Mesenchymal stem cell (in vitro differentiated cells and primary cell): ENCODE measurements at regions not wholly inside any gene's neighbourhood (a gene's known extent, or its start where the extent isn't known, plus 50 kb on each side); places are given as distances from the start of the nearest gene placed in this dataset.

Experiments used
- DNase-seq: peaks from one replicate; pipeline ENCODE4 v3.0.0-alpha.2; 2013
- H2AFZ ChIP-seq: one replicate; pipeline ENCODE4 v1.6.1; 2013; ENCODE audit warnings: low read depth, mild to moderate bottlenecking, control low read depth, inconsistent platforms, low read length, moderate library complexity
- H2AK5ac ChIP-seq: 2 replicates; pipeline ENCODE4 v1.6.1; 2013; ENCODE audit warnings: low read length, moderate library complexity, mild to moderate bottlenecking, inconsistent platforms; ENCODE audit not compliant: severe bottlenecking
- H2BK120ac ChIP-seq: one replicate; pipeline ENCODE4 v1.6.1; 2013; ENCODE audit warnings: low read depth, mild to moderate bottlenecking, inconsistent platforms, low read length, moderate library complexity
- H2BK12ac ChIP-seq, 2 experiments: one replicate each; pipeline ENCODE4 v1.6.1; 2013; ENCODE audit warnings: inconsistent platforms in 2 of 2, low read length in 2 of 2, mild to moderate bottlenecking in 2 of 2, moderate library complexity in 2 of 2, control low read depth in 1 of 2
- H2BK15ac ChIP-seq: one replicate; pipeline ENCODE4 v1.6.1; 2013; ENCODE audit warnings: mild to moderate bottlenecking, low read depth, inconsistent platforms; ENCODE audit not compliant: poor library complexity, severe bottlenecking
- H2BK5ac ChIP-seq: 2 replicates; pipeline ENCODE4 v1.6.1; 2013; ENCODE audit warnings: low read depth, mild to moderate bottlenecking, low read length, control low read depth, inconsistent platforms; ENCODE audit not compliant: poor library complexity, severe bottlenecking
- H3K14ac ChIP-seq, 2 experiments: one replicate each; pipeline ENCODE4 v1.6.1; 2013; ENCODE audit warnings: inconsistent platforms in 2 of 2, low read length in 2 of 2, control low read depth in 1 of 2, mild to moderate bottlenecking in 1 of 2, moderate library complexity in 1 of 2
- H3K18ac ChIP-seq, 2 experiments: one replicate each; pipeline ENCODE4 v1.6.1; 2013; ENCODE audit warnings: inconsistent platforms in 2 of 2, low read length in 2 of 2, control low read depth in 1 of 2, low read depth in 1 of 2, mild to moderate bottlenecking in 1 of 2
- H3K23ac ChIP-seq, 2 experiments: one replicate each; pipeline ENCODE4 v1.6.1; 2013; ENCODE audit warnings: inconsistent platforms in 2 of 2, low read length in 2 of 2, mild to moderate bottlenecking in 2 of 2, moderate library complexity in 2 of 2, control low read depth in 1 of 2
- H3K27ac ChIP-seq: 2 replicates; pipeline ENCODE4 v1.5.1; 2013; ENCODE audit warnings: mild to moderate bottlenecking, moderate library complexity, low read length, control low read depth, inconsistent platforms; ENCODE audit not compliant: poor library complexity, severe bottlenecking
- H3K27me3 ChIP-seq, 2 experiments: 2 replicates each; pipeline versions ENCODE4 v1.6.1 to v1.7.0; 2013; ENCODE audit warnings: low read length in 2 of 2, mild to moderate bottlenecking in 2 of 2, moderate library complexity in 2 of 2, control low read depth in 1 of 2, inconsistent platforms in 1 of 2; ENCODE audit not compliant: control insufficient read depth in 1 of 2, insufficient read depth in 1 of 2
- H3K36me3 ChIP-seq, 2 experiments: 2 replicates each; pipeline versions ENCODE4 v1.6.1 to v1.7.0; 2013; ENCODE audit warnings: low read length in 2 of 2, control low read depth in 1 of 2, inconsistent platforms in 1 of 2, low read depth in 1 of 2, mild to moderate bottlenecking in 1 of 2; ENCODE audit not compliant: insufficient read depth in 2 of 2, control insufficient read depth in 1 of 2
- H3K4ac ChIP-seq, 2 experiments: one replicate each; pipeline ENCODE4 v1.6.1; 2013; ENCODE audit warnings: inconsistent platforms in 2 of 2, low read length in 2 of 2, mild to moderate bottlenecking in 2 of 2, moderate library complexity in 2 of 2, control low read depth in 1 of 2, low read depth in 1 of 2
- H3K4me1 ChIP-seq: 2 replicates; pipeline ENCODE4 v1.6.1; 2013; ENCODE audit warnings: low read depth, low read length, control low read depth; ENCODE audit not compliant: control insufficient read depth, insufficient read depth
- H3K4me2 ChIP-seq: 2 replicates; pipeline ENCODE4 v1.6.1; 2013; ENCODE audit warnings: low read length, mild to moderate bottlenecking, inconsistent platforms; ENCODE audit not compliant: poor library complexity, severe bottlenecking
- H3K4me3 ChIP-seq, 2 experiments: 2 replicates each; pipeline versions ENCODE4 v1.5.1 to v1.7.0; 2013; ENCODE audit warnings: low read length in 2 of 2, mild to moderate bottlenecking in 2 of 2, control low read depth in 1 of 2, low read depth in 1 of 2; ENCODE audit not compliant: insufficient read depth in 1 of 2
- H3K79me1 ChIP-seq: replicated peaks from 2 replicates; pipeline ENCODE4 v1.6.1; 2013; ENCODE audit warnings: mild to moderate bottlenecking, control low read depth, low read length, inconsistent platforms; ENCODE audit not compliant: poor library complexity, severe bottlenecking
- H3K9ac ChIP-seq: 2 replicates; pipeline ENCODE4 v1.7.0; 2013; ENCODE audit warnings: mild to moderate bottlenecking, low read length, moderate library complexity
- H3K9me3 ChIP-seq: 2 replicates; pipeline ENCODE4 v1.7.0; 2013; ENCODE audit warnings: mild to moderate bottlenecking, low read length; ENCODE audit not compliant: control insufficient read depth
- H4K8ac ChIP-seq: one replicate; pipeline ENCODE4 v1.6.1; 2013; ENCODE audit warnings: inconsistent platforms, mild to moderate bottlenecking, low read length, moderate library complexity
- H4K91ac ChIP-seq: one replicate; pipeline ENCODE4 v1.6.1; 2013; ENCODE audit warnings: mild to moderate bottlenecking, low read length, inconsistent platforms
- WGBS: methylation state at CpG from one replicate; pipeline ENCODE4 v1.1.7; 2013; ENCODE audit warnings: mixed read lengths; 5-methylcytosine and 5-hydroxymethylcytosine counted together

DNA sequence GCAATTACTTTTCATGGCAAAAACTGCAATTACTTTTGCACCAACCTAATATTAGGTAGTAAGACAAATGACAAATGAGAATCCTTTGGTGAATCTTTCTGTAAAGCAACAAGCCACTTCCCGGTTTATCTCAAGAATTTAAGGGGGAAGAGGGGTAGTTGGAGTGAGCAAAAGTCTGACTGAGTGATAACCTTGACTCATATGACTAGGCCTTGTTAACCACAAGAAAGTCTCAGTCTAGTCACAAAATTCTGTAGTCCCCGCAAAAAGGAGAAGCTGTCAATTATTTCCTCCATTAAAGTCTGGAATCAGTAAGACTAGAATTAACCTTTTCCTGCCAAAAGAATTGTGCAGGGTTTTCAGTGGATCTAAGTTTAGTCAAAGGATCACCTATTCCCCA, 72.2 kb upstream of the GNAO1 start:
- H3K36me3 ChIP-seq: no peaks in the 10 kb centered on the region
- no peak for DNase-seq
- H3K4me1 ChIP-seq: no peaks in the 10 kb centered on the region
- no peak overlapping the region for H3K27ac ChIP-seq
- H3K4me3 ChIP-seq: no peak overlapping the region
- no peak overlapping the region for H2BK120ac ChIP-seq
- no peak overlapping the region for H2BK15ac ChIP-seq
- 68% methylated on average over 2 of the region's 2 CpGs for WGBS
- no peak overlapping the region for H4K91ac ChIP-seq
- no peak overlapping the region for H2BK5ac ChIP-seq
- H3K9ac ChIP-seq: no peak overlapping the region
- no peak overlapping the region for H2AFZ ChIP-seq
- no peak overlapping the region for H4K8ac ChIP-seq
- no peak overlapping the region for H2AK5ac ChIP-seq
- no peak overlapping the region for H3K23ac ChIP-seq
- no peaks in the 10 kb centered on the region for H3K9me3 ChIP-seq
- H3K27me3 ChIP-seq: no peaks in the 10 kb centered on the region
- no peak overlapping the region for H3K4me2 ChIP-seq
- no peaks in the 10 kb centered on the region for H3K79me1 ChIP-seq
- no peak overlapping the region for H3K4ac ChIP-seq
- H3K18ac ChIP-seq: no peak overlapping the region
- H2BK12ac ChIP-seq: no peak overlapping the region
- H3K14ac ChIP-seq: no peak overlapping the region

DNA sequence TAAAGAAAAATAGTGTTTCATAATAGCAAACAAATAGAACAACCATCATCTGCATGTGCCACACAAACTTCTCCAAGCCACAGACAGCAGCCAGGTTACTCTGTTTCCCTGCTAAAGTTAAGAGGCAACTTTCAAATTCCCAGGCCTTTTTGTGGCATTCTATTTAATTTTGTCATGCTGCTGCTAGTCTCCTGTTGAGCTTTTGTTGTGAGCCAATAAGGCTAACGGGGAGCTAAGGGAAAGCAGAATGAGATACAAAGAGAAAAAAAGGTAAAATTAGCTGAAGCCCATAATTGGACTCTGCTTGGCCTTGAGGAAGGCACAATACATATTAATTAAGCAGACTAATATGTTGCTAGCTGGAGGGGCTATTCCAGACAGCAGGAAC, 74.7 kb upstream of the GNAO1 start:
- H3K9ac ChIP-seq: no peak overlapping the region
- no peak overlapping the region for H3K23ac ChIP-seq
- H2BK5ac ChIP-seq: no peak overlapping the region
- no peak overlapping the region for H4K91ac ChIP-seq
- H2AK5ac ChIP-seq: no peak overlapping the region
- H3K4me2 ChIP-seq: no peak overlapping the region
- H3K4ac ChIP-seq: no peak overlapping the region
- no peak for DNase-seq
- 18% methylated on average over 1 of the region's 1 CpG for WGBS
- H4K8ac ChIP-seq: no peak overlapping the region
- no peaks in the 10 kb centered on the region for H3K79me1 ChIP-seq
- no peak overlapping the region for H2BK15ac ChIP-seq
- H3K36me3 ChIP-seq: no peaks in the 10 kb centered on the region
- no peak overlapping the region for H3K14ac ChIP-seq
- no peak overlapping the region for H3K18ac ChIP-seq
- H2BK12ac ChIP-seq: no peak overlapping the region
- no peaks in the 10 kb centered on the region for H3K9me3 ChIP-seq
- H2BK120ac ChIP-seq: no peak overlapping the region
- H3K4me3 ChIP-seq: no peak overlapping the region
- no peak overlapping the region for H2AFZ ChIP-seq
- H3K4me1 ChIP-seq: no peaks in the 10 kb centered on the region
- no peak overlapping the region for H3K27ac ChIP-seq
- no peaks in the 10 kb centered on the region for H3K27me3 ChIP-seq

DNA sequence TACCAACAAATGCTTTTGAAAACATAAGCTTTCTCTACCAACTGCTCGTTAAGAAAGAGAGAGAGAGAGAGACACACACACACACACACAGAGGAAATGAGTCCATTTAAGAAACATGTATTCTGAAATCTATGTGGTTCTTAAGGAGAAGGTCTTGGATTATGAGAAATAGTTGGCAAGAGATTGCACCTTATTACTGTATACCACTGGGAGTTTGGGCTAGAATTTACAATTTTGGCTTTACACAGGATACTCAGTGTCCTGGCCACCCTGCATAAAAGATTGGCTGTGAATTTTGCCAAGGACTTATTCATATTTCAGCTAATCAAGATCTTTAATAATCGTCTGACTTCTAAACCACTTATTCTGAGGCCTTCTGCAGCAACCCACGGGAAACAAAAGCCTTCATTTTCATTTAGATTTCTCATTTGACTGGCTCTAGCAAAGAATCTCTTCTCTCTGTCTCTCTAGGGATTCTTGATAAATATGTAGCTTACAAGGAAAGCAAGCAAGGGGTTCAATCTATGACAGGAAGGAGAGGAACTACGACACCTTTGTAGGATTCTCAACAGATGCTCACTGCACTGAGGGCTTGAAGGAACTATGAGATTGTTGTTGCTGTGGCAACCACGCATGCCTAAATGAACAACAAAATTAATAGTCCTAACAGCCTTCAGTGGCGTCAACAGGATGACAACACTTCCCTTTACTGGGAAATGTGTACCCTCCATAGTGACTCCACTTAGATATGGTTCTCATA, 75.3 kb upstream of the GNAO1 start:
- no peak overlapping the region for H3K14ac ChIP-seq
- WGBS: 51% methylated on average over 4 of the region's 6 CpGs

DNA sequence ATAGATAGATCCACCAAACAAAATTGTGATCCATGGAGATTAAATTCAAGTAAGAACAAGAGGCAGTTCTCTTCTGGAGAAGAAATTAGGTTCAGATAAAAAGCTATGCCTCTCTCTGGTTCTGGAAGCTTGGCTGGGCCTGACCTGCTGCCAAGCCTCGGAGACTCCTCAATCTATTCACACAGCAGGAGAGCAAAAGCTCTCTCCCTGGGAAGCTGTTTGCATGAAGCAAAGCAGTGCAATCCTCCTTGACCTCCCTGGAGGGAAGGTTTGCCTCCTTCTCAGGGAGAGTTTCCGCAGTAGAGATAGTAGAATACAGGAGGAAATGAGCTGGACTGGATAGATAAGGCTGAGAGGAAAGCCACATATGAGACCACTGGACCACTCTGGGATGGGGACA, 78.1 kb upstream of the GNAO1 start:
- Histone ChIP-seq H3K4ac (no peak overlapping the region), H4K8ac (no peak overlapping the region), H2AK5ac (no peak overlapping the region), H3K4me2 (no peak overlapping the region), H2BK120ac (no peak overlapping the region), H3K27ac (no peak overlapping the region), H3K4me3 (no peak overlapping the region), H3K79me1 (no peaks in the 10 kb centered on the region), H4K91ac (no peak overlapping the region), H3K9ac (no peak overlapping the region), H3K36me3 (no peaks in the 10 kb centered on the region), H3K4me1 (no peaks in the 10 kb centered on the region), H3K14ac (no peak overlapping the region), H2BK5ac (no peak overlapping the region), H2BK15ac (no peak overlapping the region), H3K23ac (no peak overlapping the region), H3K9me3 (no peaks in the 10 kb centered on the region), H3K27me3 (no peaks in the 10 kb centered on the region), H2BK12ac (no peak overlapping the region), H2AFZ (no peak overlapping the region), H3K18ac (no peak overlapping the region)
- WGBS: 30% methylated on average over 1 of the region's 2 CpGs
- no peak for DNase-seq

More for the DNA sequence above, 75.3 kb upstream of the GNAO1 start:
- no peak overlapping the region for H3K23ac ChIP-seq
- H2BK12ac ChIP-seq: no peak overlapping the region
- H2BK5ac ChIP-seq: no peak overlapping the region
- H4K8ac ChIP-seq: no peak overlapping the region
- no peak overlapping the region for H2BK120ac ChIP-seq
- no peak overlapping the region for H2AK5ac ChIP-seq
- no peaks in the 10 kb centered on the region for H3K9me3 ChIP-seq
- no peaks in the 10 kb centered on the region for H3K79me1 ChIP-seq
- H3K4ac ChIP-seq: no peak overlapping the region
- H3K18ac ChIP-seq: no peak overlapping the region
- H4K91ac ChIP-seq: no peak overlapping the region
- no peak overlapping the region for H3K4me2 ChIP-seq
- H3K27me3 ChIP-seq: no peaks in the 10 kb centered on the region
- H2AFZ ChIP-seq: no peak overlapping the region
- H3K9ac ChIP-seq: no peak overlapping the region
- no peak for DNase-seq
- no peak overlapping the region for H2BK15ac ChIP-seq
- H3K36me3 ChIP-seq: no peaks in the 10 kb centered on the region
- H3K27ac ChIP-seq: no peak overlapping the region
- H3K4me1 ChIP-seq: no peaks in the 10 kb centered on the region
- H3K4me3 ChIP-seq: no peak overlapping the region
